AG09309 (cell line): ENCODE measurements at regions not wholly inside any gene's neighbourhood (a gene's known extent, or its start where the extent isn't known, plus 50 kb on each side); places are given as distances from the start of the nearest gene placed in this dataset.
A peak's percentile ranks its signal among the peaks of the same experiment; 100 is the strongest.
"Not testable (repeated sequence)": the region's sequence is repeated elsewhere in the genome, so short reads cannot be mapped to it uniquely, and the experiment has no call there.

ENCODE experiments used
- DNase-seq: peaks from one replicate; pipeline ENCODE4 v3.0.0-alpha.2; 2010; ENCODE audit warnings: low read depth
- H3K4me3 ChIP-seq: 2 replicates; pipeline ENCODE4 v1.5.1; 2011; ENCODE audit warnings: mild to moderate bottlenecking, low read depth, low read length, moderate library complexity; ENCODE audit not compliant: control insufficient read depth
- CTCF ChIP-seq: IDR thresholded peaks from 2 replicates; pipeline ENCODE4 v1.5.1; 2011; ENCODE audit warnings: mild to moderate bottlenecking, low read depth, low read length, inconsistent platforms; ENCODE audit not compliant: insufficient read depth, control insufficient read depth; ENCODE audit errors: missing control alignments

GRCh38 chr13:83151308-83151660, 731.0 kb downstream of the SLITRK1 start:
- no peak overlapping the region for H3K4me3 ChIP-seq
- TF ChIP-seq CTCF, result no peak
- DNase-seq, result peak; percentile 16

- no peak for TF ChIP-seq CTCF
- DNase-seq, result no peak
- no peak overlapping the region for H3K4me3 ChIP-seq
These were observed 731.5 kb downstream of the SLITRK1 start for GRCh38 chr13:83150616-83151307.

GRCh38 chr13:83136660-83137059, 745.6 kb downstream of the SLITRK1 start:
- H3K4me3 ChIP-seq, result no peak overlapping the region
- no peak for DNase-seq
- TF ChIP-seq CTCF, result no peak

- H3K4me3 ChIP-seq, result no peak overlapping the region
- DNase-seq, result no peak
- TF ChIP-seq CTCF, result no peak
These were observed 756.5 kb downstream of the SLITRK1 start for GRCh38 chr13:83125791-83126190.

- no peak for DNase-seq
- TF ChIP-seq CTCF, result no peak
- H3K4me3 ChIP-seq, result no peak overlapping the region
These were observed 760.4 kb downstream of the SLITRK1 start for GRCh38 chr13:83121896-83122295.

- TF ChIP-seq CTCF, result no peak
- no peak for DNase-seq
- no peak overlapping the region for H3K4me3 ChIP-seq
These were observed 765.2 kb downstream of the SLITRK1 start for GRCh38 chr13:83117046-83117445.

- H3K4me3 ChIP-seq, result not testable (repeated sequence)
These were observed 780.6 kb downstream of the SLITRK1 start for GRCh38 chr13:83101574-83102247.

More at GRCh38 chr13:83101574-83102247, 780.6 kb downstream of the SLITRK1 start:
- not testable (repeated sequence) for DNase-seq
